ENCODE measurements at regions not wholly inside any gene's neighbourhood (a gene's known extent, or its start where the extent isn't known, plus 50 kb on each side); places are given as distances from the start of the nearest gene placed in this dataset.

GRCh38 chr4:138647433-138647832 lies 368.1 kb upstream of the NOCT start:
- Histone ChIP-seq H3K4me3 (no peak overlapping the region), H3K4me1 (ENCODE audit: control insufficient read depth in 5 of 5, insufficient read depth in 5 of 5, low read length in 5 of 5) (peaks cover 0 to 6% (median 0%) of the 10 kb centered on the region in 5 donors), H3K27ac (ENCODE audit: low read depth in 1 of 2, low read length in 1 of 2) (no peak overlapping the region), H3K36me3 (ENCODE audit: control insufficient read depth in 4 of 4, insufficient read depth in 4 of 4, low read length in 4 of 4) (no peaks in the 10 kb centered on the region), H3K9me3 (ENCODE audit: control insufficient read depth in 4 of 4, insufficient read depth in 3 of 4, low read length in 3 of 4) (peaks cover 0 to 2% (median 0%) of the 10 kb centered on the region in 4 donors), H3K27me3 (ENCODE audit: control insufficient read depth in 3 of 3, insufficient read depth in 3 of 3, low read length in 2 of 3) (no peaks in the 10 kb centered on the region), H3K9ac (ENCODE audit: insufficient read depth in 1 of 2, low read length in 2 of 2) (no peak overlapping the region)
- WGBS, 2 donors = 83 to 85% methylated on average over 2 of the region's 2 CpGs
- ATAC-seq (ENCODE audit: insufficient read depth, low FRiP score) (no peak), DNase-seq (no peak)
- no peak for TF ChIP-seq CTCF (IDR thresholded peaks at IDR 0.05; ENCODE audit: control extremely low read depth, extremely low read depth)

DNA sequence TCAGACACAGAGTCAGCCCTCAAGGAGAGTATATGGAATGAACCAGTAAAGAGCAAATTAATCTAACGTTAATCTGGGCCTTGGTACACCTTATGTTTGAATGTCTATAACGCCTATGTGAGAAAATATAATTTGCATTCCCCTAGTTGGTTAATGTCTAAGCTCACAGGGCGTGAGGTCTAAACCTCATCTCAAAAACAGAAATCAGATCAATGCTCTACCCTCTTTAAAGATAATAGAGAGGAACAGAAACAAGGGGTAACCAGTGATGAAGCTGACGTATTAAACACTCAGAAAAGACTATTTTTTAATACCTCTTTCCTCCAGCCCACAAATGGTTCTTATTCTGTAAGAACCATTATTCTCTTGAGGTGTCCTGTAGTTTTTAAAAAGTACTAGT lies 369.2 kb upstream of the NOCT start:
- 91 to 94% methylated on average over 4 of the region's 4 CpGs for WGBS, 2 donors
- Histone ChIP-seq H3K4me3 (no peak overlapping the region), H3K4me1 (ENCODE audit: control insufficient read depth in 5 of 5, insufficient read depth in 5 of 5, low read length in 5 of 5) (peaks cover 0 to 6% (median 0%) of the 10 kb centered on the region in 5 donors), H3K9me3 (ENCODE audit: control insufficient read depth in 4 of 4, insufficient read depth in 3 of 4, low read length in 3 of 4) (peaks cover 0 to 2% (median 0%) of the 10 kb centered on the region in 4 donors), H3K27ac (ENCODE audit: low read depth in 1 of 2, low read length in 1 of 2) (no peak overlapping the region), H3K36me3 (ENCODE audit: control insufficient read depth in 4 of 4, insufficient read depth in 4 of 4, low read length in 4 of 4) (no peaks in the 10 kb centered on the region), H3K9ac (ENCODE audit: insufficient read depth in 1 of 2, low read length in 2 of 2) (no peak overlapping the region), H3K27me3 (ENCODE audit: control insufficient read depth in 3 of 3, insufficient read depth in 3 of 3, low read length in 2 of 3) (no peaks in the 10 kb centered on the region)
- ATAC-seq (ENCODE audit: insufficient read depth, low FRiP score) = no peak
- DNase-seq = no peak
- TF ChIP-seq CTCF (IDR thresholded peaks at IDR 0.05; ENCODE audit: control extremely low read depth, extremely low read depth) = no peak

- peaks cover 0 to 6% (median 0%) of the 10 kb centered on the region in 5 donors for H3K4me1 ChIP-seq (ENCODE audit: control insufficient read depth in 5 of 5, insufficient read depth in 5 of 5, low read length in 5 of 5)
- no peak overlapping the region for H3K4me3 ChIP-seq
- no peaks in the 10 kb centered on the region for H3K36me3 ChIP-seq (ENCODE audit: control insufficient read depth in 4 of 4, insufficient read depth in 4 of 4, low read length in 4 of 4)
- WGBS, 2 donors = 81 to 95% methylated on average over 4 of the region's 4 CpGs
- no peak for TF ChIP-seq CTCF (IDR thresholded peaks at IDR 0.05; ENCODE audit: control extremely low read depth, extremely low read depth)
- no peaks in the 10 kb centered on the region for H3K27me3 ChIP-seq (ENCODE audit: control insufficient read depth in 3 of 3, insufficient read depth in 3 of 3, low read length in 2 of 3)
- H3K9ac ChIP-seq (ENCODE audit: insufficient read depth in 1 of 2, low read length in 2 of 2) = no peak overlapping the region
- peaks cover 0 to 2% (median 0%) of the 10 kb centered on the region in 4 donors for H3K9me3 ChIP-seq (ENCODE audit: control insufficient read depth in 4 of 4, insufficient read depth in 3 of 4, low read length in 3 of 4)
- no peak for DNase-seq
- no peak overlapping the region for H3K27ac ChIP-seq (ENCODE audit: low read depth in 1 of 2, low read length in 1 of 2)
- ATAC-seq (ENCODE audit: insufficient read depth, low FRiP score) = no peak
Measured at GRCh38 chr4:138645289-138645688, 370.3 kb upstream of the NOCT start.

GRCh38 chr4:138644322-138644721 lies 371.3 kb upstream of the NOCT start:
- 64 to 79% methylated on average over 5 of the region's 5 CpGs for WGBS, 2 donors
- no peak for ATAC-seq (ENCODE audit: insufficient read depth, low FRiP score)
- Histone ChIP-seq H3K4me3 (no peak overlapping the region), H3K27ac (ENCODE audit: low read depth in 1 of 2, low read length in 1 of 2) (no peak overlapping the region), H3K36me3 (ENCODE audit: control insufficient read depth in 4 of 4, insufficient read depth in 4 of 4, low read length in 4 of 4) (no peaks in the 10 kb centered on the region), H3K4me1 (ENCODE audit: control insufficient read depth in 5 of 5, insufficient read depth in 5 of 5, low read length in 5 of 5) (peaks cover 0 to 6% (median 0%) of the 10 kb centered on the region in 5 donors), H3K27me3 (ENCODE audit: control insufficient read depth in 3 of 3, insufficient read depth in 3 of 3, low read length in 2 of 3) (no peaks in the 10 kb centered on the region), H3K9ac (ENCODE audit: insufficient read depth in 1 of 2, low read length in 2 of 2) (no peak overlapping the region), H3K9me3 (ENCODE audit: control insufficient read depth in 4 of 4, insufficient read depth in 3 of 4, low read length in 3 of 4) (peaks cover 0 to 2% (median 0%) of the 10 kb centered on the region in 4 donors)
- TF ChIP-seq CTCF (IDR thresholded peaks at IDR 0.05; ENCODE audit: control extremely low read depth, extremely low read depth) = no peak
- no peak for DNase-seq
